HG03039 (cell line): ENCODE measurements at regions not wholly inside any gene's neighbourhood (a gene's known extent, or its start where the extent isn't known, plus 50 kb on each side); places are given as distances from the start of the nearest gene placed in this dataset.

ENCODE experiments used
- ATAC-seq: cut with Tn5 transposase; IDR thresholded peaks from one replicate; pipeline ENCODE4 v1.9.1; 2021; ENCODE audit warnings: mild to moderate bottlenecking, moderate library complexity; ENCODE audit not compliant: unreplicated experiment

DNA sequence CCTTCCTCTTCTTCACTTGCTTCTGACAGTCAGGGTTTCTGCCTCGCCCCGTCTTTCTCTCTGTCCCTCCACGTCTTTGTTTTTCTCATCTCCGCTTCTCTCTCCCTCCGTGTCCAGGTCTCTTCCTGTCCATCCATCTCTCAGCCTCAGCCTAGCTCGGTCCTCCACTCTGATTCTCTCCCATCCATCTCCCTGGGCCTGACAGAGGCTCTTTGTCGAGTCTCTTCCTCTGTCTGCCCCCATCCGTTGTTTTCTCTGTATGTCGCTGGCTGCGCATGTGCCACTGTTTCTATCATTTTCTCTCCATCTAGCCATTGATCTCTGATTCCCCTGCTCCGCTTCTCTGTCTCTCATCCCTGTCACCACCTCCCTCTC, 328.9 kb upstream of the TBX3 start:
- no peak for ATAC-seq

DNA sequence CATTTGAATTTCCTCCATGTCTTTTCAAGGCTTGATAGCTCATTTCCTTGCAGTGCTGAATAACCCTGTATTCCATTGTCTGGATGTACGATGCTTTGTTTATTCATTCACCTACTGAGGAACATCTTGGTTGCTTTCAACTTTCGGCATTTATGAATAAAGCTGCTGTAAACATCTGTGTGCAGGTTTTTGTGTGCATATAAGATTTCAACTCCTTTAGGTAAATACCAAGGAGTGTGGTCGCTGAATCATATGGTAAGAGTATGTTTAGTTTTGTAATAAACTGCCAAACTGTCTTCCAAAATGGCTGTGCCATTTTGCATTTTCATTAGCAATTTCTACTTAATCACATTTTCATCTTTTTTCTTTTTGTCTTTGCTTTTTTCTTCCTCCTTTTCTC, 327.7 kb upstream of the TBX3 start:
- ATAC-seq, result no peak

DNA sequence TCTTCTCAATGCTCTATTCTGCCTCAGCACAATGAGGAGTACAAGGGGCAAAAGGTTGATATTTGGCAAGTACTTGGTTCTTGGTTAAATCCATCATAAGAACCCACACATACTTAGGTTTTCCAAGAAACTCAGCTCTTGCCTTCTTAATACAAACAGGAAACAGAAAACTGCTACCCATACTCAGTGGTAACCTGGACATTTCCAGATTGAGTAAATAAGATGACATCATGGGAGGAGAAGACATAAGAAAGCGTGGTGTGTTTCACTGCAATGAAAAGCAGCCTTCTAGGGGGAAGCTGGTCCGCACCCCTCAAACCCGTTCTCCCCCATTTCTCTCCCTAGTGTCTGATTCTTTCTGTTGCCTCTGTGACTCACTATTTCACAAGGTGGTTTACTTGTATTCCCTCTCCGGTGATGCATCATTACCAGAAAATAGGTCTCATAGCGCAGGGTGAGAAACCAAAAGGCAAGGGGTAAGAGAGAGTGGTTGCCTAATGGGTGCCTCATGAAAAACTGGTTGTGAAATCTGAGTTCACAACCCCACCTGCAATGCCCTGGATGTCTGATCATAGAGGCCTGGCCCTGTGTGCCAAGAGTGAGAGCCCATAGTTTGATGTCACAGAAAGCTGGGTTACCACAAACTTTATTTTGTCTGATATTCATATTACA, 326.5 kb upstream of the TBX3 start:
- ATAC-seq, result no peak

DNA sequence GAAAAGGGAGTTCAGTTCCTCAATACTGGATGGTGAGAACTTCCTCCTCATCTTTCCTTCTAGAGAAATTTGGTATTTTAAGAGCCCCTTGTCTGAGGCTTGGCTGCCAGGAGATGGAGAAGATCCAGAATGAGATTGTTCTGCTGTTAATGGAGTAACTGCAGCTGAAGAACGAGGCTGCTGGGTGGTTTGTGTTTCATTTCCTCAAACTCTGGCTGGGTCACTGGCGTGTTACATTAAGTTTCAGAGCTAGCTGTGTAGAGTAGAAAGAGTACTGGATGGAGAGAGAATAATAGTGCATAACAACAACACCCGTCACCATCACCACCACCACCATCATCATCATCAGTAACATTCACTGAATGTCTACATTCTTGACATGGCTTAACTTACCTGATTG, 325.0 kb upstream of the TBX3 start:
- ATAC-seq, result no peak

DNA sequence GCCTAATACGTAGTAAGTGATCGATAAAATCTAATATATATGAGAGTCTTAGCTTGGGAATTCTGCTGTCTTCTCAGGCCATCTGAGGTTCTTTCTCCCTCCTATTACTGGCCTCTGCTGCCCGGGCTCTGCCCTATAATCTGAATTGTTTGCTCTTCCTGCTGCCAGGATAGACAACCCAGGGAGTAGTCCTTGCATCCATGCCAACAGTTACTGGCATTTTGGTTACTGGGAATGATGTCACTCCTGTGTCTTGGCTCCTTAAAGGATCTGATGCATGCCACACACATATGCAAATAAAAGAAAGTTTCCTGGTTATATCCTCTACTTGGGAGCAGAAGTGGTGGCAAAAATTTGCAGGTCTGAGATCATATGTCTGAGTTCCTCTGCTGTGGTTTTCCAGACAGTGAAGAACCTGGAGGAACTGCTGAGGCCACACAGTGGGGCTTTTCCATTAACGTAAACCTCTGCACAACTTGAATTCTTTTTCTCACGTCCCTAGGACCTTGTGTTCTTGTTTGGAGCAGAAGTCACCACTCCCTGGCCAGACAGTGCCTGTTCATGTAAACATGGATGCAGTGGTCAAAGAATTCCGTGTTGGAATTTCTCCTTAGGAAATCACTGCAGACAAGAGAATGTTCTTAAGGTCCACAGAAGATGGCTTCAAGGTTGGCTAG, 320.6 kb upstream of the TBX3 start:
- ATAC-seq, result no peak

DNA sequence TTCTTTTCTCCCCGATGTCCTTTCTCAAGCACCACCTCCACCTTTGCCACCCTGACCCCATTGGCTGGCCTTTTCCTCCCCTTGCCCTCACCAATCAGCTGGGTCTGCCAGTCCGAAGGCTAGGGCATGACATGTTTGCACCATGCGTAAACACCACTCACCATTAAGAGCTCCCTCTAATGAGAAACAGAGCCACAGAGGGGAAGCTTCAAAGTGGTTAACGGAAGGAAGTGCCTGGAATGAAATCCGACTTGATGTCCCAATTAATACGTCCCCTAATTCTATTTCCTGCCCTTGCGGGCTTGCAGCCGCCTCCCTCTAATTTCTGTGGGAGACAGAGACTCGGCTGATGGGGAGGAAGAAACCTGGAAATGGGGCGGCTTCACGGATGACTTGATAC, 318.5 kb upstream of the TBX3 start:
- no peak for ATAC-seq

DNA sequence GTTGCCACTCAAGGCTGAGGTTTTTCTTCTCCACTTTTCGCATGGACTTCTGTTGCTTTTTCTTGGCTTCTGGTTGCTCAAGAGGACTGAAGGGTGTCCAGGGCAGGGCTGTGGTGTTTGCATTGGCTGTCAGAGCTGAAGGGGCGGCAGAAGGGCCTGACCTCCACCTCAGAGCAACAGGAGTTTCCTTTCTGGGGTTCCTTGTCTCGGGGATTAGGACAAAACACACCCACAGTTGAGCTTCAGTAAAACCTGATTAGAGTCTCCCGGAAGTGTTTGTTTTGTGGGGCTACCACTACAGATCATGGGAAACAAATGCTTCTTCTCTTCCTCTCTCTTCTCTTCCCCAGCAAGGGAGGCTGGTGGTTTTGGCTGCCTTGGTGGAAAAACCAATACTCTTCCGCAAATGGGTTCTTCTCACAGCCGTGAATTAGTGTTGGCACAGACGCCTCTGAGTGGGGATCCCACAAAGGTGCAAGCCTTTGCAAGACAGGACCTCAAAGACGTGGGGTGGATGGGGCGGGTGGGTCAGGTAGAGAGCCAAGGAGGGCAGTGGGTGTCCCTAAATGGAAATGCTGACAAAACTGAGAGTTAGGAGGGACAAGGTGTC, 317.7 kb upstream of the TBX3 start:
- ATAC-seq, result no peak

DNA sequence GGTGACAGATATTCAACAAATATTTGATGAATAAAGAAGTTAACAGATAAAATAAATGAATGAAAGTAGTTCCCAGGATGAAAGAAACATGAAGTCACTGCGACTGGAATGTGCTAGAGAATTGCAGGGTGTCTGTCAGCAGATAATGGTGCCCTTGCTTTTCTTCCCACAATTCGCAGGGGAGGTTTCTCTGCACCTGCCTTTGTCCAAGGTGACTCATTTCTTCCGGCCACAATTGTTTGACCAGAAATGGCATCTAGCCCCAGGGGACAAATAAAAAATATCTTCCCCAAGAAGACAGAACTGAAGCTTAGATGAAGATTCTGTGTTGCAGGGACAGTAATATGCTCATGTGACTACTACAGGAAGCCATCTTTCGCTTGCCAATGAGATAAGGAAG, 316.1 kb upstream of the TBX3 start:
- no peak for ATAC-seq

DNA sequence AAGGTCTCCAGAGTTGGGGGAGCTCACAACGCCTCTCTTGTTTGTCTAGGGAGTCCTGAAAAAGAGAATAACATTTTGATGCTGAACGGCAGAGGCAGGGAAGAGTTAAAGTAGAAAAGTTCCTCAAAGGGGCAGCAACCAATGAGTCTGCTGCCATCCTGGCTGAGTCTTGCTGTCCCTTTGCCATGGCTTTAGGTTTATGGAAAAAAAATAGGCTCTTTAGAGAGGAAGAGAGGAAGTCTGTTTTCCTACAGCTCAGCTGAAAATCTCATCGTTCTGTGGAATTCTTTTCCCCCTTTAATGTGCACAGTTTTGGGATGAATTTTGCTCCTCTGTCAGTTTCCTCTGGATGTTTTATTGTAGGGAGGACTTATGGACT, 314.8 kb upstream of the TBX3 start:
- no peak for ATAC-seq

DNA sequence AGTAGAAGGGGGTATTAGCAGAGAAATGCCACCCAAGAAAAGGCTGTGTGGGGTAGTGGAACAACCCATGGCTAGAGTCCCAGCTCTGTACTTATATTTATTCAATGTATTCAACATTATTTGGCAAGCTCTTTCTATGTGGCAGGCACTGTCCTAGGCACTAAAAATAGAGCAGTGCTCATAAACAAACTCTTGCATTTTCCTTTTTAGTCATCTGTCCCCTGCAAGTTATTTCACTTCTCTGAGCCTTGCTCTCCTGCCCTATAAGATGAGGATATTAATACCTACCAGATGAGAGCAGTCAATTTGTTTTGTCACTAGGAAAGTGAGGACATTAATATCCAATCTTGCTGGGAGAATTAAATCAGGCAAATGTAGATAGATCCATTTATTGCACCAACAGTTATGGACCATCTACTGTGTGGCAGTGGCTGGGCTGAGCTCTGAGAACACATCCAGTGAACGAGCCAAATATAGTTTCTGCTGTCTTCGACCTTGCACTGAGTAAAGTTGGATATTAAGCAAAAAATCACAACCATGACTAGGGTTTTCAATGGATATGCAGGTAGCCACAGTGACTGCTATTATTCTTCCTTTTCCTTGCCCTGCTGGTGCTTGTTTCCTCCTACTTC, 314.3 kb upstream of the TBX3 start:
- no peak for ATAC-seq

DNA sequence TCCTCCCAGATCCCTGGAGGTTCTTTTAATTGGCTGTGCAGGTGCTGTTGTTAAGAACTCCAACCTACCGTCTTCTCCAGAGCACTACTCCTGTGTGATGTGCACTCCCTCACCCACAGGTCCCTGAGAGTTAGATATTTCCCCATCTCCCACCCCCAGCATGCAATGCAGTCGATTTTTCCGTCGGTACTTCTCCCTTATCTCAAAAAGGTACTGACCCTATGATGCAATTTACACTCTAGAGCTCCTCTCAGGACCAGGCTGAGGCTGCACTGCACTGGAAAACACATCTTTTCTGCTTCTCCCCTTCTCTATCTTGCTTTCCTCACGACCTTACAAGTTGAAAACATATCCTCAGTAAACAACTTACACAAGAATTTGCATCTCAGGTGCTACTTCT, 312.4 kb upstream of the TBX3 start:
- ATAC-seq, result no peak

DNA sequence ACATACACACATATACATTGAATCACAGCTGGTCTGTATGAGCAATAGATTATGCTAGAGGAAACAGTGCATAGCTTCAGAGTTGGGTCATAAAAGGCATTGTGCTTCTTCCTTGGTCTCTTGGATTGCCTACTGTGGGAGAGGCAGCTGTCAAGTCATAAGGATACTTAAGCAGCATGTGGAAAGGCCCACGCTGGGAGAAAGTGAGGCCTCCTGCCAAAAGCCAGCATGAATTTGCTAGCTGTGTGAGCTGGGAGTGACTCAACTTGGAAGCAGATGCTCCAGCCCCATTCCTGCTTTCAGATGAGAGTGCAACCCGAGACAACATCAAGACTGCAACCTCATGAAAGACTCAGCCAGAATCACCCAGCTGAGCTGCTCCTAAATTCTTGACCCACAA, 311.9 kb upstream of the TBX3 start:
- no peak for ATAC-seq

DNA sequence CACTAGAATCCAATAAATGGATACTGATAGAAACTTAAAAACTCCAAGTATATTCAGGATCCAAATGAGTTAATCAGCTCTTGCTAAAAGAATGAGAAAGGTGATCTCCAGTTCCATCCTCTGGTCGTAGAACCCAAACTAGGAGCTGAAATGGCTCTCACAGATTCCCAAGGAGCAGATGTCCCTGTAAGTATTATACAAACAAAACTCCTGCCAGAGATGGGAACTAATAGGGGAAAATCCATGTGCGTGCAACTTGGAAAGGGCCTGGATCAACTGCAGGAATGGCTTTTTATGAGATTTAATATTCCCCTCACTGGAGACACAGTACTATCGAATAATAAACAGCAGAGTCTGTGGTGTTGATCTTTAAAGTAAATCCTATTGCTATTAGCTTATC, 309.2 kb upstream of the TBX3 start:
- no peak for ATAC-seq

DNA sequence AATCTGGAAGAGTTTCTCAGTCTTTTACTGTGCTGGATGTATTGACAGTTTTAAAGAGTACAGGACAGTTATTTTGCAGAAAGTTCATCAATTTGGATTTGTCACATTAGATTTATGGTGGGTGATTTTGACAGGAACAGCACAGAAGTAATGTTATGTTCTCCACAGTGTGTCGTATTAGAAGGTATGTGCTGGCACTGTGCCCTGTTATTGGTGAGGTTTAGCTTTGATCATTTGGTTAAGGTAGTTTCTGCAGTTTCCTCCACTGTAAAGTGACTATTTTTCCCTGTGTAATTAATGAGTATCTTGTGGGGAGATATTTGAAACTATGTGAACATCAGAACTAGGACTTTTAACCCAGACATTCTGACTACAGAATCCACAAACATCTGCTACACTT, 308.5 kb upstream of the TBX3 start:
- ATAC-seq, result no peak

DNA sequence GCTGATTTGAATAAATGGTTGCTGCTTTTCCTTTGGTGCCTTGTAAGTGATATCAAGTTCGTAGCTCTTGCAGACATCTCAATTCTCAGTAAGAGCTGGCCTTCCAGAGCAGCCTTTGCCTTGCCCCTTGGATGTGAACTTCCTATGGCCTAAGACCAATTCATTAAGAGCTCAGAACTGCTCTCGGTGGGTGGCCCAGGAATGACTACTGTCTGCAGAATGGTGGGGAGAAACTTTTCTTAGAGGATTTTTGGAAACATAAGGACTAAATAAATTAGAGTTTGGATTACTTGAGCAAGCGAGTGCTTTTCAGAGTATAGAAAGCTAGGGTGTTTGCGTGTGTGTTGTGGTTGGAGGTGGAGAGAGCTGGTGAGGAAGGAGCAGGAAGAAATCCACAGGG, 306.4 kb upstream of the TBX3 start:
- ATAC-seq, result no peak

DNA sequence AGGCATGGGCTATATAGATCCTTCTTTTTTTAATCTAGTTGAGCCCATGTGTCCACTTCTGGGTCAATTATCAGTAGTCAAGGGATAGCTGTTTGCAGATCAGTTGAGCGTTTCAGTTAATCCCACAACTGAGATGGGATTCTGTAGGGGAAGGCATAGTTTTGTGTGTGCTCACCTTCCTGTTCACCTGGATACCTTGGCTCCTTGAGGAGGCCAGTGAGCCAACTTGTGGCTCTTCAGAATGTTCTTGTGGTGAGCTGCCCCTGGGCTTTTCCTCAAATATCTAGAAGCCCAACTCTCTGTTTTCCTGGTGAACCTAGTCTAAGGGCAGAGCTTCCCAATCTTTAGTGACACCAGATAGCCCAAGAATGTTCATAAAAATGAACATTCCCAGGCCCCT, 302.9 kb upstream of the TBX3 start:
- no peak for ATAC-seq

DNA sequence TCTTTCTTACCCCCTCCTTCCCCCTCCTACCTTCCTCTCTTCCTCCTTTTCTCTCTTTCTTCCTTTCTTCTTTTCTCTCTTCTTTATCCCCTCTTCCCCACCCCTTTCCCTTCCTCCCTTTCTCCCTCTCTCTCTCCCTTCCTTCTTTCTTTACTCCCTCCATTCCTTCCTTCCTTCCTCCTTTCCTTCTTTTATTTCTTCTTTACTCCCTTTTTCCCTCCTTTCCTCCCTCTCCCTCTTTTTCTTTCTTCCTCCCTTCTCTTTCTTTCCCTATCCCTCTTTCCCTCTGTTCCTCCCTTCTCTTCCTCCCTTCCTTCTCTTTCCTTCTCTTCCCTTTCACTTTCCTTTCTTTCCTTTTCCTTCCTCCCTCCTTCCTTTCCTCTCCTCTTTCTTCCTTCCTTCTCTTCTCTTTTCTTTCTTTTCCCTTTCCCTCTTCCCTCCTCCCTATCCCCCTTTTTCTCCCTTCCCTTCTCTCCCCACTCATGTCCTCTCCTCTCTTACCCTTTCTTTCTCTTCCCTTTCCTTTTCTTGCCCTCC, 302.3 kb upstream of the TBX3 start:
- ATAC-seq, result no peak

DNA sequence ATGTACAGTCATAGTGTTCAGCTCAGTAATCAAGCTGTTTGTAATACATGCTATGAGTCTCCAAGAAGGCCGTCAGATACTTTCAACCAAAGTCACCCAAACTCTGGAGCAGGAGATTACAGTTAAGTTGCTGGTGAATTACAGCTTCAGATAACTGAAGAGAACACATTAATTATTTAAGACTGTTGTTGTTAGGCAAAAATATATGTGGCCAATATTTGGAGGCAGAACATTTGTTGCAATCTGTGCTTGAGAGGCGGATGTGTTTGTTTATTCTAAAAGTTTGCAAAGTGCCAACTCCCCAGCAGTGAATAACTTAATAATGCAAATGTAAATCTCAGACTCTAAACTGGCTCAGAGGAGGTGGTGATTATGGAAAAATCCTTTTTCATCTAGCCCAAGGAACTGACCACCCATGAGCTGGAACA, 300.7 kb upstream of the TBX3 start:
- no peak for ATAC-seq

DNA sequence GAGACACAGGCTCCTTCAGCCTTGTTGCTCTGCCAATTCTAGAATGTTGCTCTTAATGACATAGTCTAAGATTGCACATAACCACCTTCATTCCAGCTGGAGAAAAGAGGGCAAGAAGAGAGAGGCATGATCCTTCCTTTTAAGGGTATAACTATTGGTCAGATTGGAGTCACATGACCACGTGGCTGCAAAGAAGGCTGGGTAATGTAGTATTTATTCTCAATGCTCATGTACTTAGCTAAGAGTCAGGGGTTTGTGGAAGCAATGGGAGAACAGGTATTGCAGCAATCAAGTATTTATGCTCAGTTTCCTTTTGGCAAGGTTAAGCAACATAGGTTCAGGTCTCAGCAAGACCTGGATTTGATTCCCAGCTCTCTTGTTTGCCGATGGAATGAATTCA, 298.8 kb upstream of the TBX3 start:
- ATAC-seq, result no peak

DNA sequence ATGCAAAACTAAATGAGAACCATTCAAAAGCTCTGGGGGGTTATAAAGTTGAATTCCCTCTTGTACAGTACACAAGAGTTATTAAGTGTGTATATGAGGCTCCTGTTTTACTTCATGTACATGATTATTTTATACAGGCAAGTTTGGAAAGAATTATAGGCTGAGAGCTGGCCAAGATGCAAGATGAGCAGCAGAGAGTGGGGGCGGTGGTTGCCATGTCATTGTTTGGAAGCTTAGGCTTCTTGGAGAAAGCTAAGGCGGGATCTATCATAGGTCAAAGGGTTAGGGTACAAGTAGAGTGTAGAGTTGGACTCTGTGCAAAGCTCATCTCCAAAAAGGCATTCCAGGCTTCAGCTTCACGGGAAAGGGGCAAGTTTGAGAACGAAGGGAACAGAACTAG, 297.1 kb upstream of the TBX3 start:
- ATAC-seq, result no peak

DNA sequence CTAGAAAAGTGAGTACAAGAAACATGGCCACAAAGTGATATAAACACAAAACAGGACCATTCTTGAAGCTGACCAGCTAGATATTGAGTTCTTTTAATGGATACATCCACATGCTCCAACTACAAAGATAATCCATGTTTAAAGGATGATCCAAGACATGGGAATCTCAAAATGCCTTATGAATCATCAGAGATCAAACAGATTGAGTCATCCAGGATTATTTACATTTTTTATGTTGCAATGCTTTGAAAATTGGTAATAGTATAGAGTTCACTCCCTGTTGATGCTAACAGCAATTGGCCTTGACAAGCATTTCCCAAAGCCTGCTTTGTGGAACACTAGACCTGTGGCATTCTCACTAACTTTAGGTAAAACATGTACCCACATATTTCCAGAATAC, 293.0 kb upstream of the TBX3 start:
- no peak for ATAC-seq

DNA sequence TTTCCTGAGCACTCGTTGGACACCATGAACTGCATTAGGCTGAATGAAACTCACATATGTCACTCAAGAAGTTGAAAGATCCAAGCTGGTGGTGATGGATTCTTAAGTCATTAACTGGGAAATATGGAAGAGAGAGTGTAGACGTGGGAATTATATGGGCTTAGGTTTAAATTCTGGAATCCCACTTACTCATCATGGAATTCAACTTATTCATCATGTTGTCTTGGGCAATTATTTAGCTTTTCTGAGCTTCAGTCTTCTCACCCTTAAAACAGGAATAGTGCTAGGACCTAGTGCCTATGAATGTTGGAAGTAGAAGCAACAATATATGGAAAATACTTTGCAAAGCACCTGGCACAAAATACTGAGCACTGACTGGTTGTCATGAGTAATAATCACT, 292.4 kb upstream of the TBX3 start:
- ATAC-seq, result no peak
